Effector CD4-positive, alpha-beta T cell (primary cell): ENCODE measurements at regions not wholly inside any gene's neighbourhood (a gene's known extent, or its start where the extent isn't known, plus 50 kb on each side); places are given as distances from the start of the nearest gene placed in this dataset.
"Not testable (repeated sequence)": the region's sequence is repeated elsewhere in the genome, so short reads cannot be mapped to it uniquely, and the experiment has no call there.

ENCODE experiments used
- DNase-seq: peaks from one replicate; pipeline ENCODE4 v3.0.0-alpha.2; 2020

DNA sequence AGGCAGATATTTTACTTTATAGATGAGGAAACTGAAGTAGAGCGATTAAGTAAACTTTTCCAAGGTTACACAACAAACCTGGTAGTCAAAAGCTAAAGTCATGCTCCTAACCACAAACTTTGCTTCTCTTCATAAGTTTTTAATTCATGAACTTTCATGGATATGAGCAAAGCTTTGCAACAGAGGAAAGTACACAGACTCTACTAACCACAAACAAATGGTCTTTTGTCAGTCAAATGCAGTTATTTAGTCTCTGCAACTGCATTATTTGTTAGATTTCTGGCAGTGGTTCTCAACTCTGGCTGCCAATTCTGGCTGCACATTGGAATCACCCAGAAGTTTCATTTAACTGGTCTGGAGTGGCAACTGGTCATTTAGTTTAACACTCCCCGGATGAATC lies 140.6 kb upstream of the TMEM168 start:
- no peak for DNase-seq

- no peak for DNase-seq
These were observed 139.2 kb upstream of the TMEM168 start for GRCh38 chr7:112929421-112929820.

DNA sequence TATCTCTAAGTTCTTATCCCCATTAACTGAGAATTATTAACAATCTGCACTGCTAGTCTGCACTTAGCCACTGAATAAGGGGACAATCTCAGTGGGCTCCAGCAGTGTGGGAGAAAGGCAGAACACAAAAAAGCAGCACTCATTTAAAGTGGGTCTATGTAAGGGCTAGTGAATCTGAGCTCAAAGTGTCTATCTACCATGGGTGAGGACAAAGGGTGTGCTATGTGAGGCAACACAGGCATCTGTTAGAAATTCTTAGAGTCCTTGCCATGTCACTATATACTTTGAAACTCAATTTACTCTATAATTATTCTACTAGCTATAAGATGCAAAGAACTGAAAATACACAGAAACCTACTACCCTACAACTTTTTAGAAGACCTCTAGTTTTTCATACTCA lies 135.8 kb upstream of the TMEM168 start:
- DNase-seq: no peak

GRCh38 chr7:112922546-112922945 lies 132.4 kb upstream of the TMEM168 start:
- DNase-seq: not testable (repeated sequence)

GRCh38 chr7:112916431-112916830 lies 126.2 kb upstream of the TMEM168 start:
- not testable (repeated sequence) for DNase-seq

DNA sequence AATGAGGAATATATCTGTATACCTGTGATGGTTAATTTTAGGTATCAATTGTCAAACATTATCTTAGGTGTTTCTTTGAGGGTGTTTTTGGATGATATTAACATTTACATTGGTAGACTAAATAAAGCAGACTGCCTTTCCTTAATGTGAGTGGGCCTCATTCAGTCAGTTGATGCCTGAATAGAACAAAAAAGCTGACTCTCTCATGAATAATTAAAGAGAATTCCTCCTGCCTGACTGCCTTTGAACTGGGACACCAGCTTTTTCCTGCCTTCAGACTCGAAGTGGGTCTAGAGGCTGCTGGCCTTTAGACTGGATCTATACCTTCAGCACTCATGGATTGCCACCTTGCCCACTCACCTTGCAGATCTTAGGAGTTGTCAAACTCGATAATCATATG lies 117.9 kb upstream of the TMEM168 start:
- no peak for DNase-seq

GRCh38 chr7:112907658-112908057 lies 117.5 kb upstream of the TMEM168 start:
- DNase-seq: no peak

GRCh38 chr7:112905950-112906349 lies 115.8 kb upstream of the TMEM168 start:
- DNase-seq: no peak

GRCh38 chr7:112905413-112905812 lies 115.2 kb upstream of the TMEM168 start:
- no peak for DNase-seq

- DNase-seq: peak; percentile 8
These were observed 108.5 kb upstream of the TMEM168 start for GRCh38 chr7:112898432-112899290.

GRCh38 chr7:112897839-112898431 lies 107.7 kb upstream of the TMEM168 start:
- DNase-seq: no peak

GRCh38 chr7:112896026-112896601 lies 105.9 kb upstream of the TMEM168 start:
- no peak for DNase-seq

DNA sequence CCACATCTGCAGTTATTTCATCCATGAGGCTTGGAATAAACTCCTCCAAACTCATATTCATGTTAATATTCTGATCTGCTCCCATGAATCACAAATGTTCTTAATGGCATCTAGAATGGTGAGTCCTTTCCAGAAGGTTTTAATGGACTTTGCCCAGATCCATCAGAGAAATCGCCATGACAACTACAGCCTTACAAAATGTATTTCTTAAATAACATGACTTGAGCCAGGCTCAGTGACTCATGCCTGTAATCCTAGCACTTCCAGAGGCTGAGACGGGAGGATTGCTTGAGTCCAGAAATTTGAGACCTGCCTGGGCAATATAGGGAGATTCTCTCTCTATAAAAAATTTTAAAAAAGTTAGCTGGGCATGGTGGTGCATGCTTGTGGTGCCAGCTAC lies 102.1 kb upstream of the TMEM168 start:
- no peak for DNase-seq

GRCh38 chr7:112891698-112892097 lies 101.5 kb upstream of the TMEM168 start:
- no peak for DNase-seq

DNA sequence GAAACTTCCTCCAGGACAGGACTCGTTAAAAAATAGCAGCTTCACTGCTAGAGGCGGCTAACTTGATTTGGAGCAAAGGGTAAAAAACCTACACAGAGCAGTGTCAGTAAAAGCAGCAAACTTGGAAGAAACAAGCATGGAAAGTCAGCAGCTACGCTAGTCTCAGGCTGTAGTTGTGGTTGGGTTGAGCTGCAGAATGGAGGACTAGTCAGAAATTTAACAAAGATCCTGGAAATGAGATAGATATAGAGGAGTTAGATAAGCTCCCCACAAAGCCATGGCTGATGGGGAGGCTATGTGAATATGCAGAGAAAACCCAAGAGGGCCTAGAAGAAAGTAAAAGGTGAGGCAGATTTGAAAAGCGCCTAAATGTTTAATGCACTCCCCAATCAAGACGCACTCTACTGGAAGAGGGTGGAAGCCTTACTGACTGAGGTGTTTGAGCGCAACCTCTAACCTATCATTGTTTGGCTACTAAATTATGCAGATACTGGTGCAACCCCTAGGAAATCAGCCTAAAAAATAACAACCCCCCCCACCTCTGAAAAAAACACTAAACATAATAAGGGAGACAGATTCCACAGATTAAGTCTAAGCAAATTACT lies 99.7 kb upstream of the TMEM168 start:
- no peak for DNase-seq

DNA sequence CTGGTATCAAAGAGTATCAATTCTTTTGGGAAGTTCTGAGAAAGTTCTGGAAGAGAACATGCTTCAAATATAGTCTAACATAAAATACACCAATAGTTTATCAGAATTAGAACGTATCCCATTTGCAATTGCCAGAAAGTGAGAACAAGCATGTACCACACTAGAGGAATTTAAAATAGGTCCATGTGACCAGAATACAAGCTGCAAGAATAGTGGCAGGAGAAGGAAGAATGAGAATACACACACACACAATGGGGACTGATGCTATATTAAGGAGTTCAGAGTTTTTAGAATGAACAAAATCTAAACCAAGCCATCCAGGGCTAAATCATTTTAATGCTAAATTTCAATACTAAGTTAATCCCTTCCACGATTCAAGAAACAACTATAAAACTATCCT lies 99.1 kb upstream of the TMEM168 start:
- DNase-seq: no peak

- DNase-seq: no peak
These were observed 98.6 kb upstream of the TMEM168 start for GRCh38 chr7:112888781-112889180.

DNA sequence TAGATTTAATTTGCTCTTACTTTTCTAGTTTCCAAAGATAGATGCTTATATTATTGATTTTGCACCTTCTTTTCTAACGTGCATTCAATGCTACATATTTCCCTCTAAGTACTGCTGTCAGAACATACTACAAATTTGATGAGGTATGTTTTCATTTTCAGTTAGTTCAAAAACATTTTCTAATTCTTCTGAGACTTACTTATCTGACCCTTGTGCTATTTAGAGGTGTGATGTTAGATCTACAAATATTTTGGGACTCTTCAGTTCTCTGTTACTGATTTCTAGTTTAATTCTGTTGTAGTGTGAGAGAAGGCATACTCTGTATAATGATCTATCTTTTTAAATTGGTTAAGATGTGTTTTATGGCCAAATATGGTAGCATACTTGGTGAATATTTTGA lies 97.8 kb upstream of the TMEM168 start:
- no peak for DNase-seq

GRCh38 chr7:112887337-112887736 lies 97.1 kb upstream of the TMEM168 start:
- DNase-seq: no peak

GRCh38 chr7:112886208-112886607 lies 96.0 kb upstream of the TMEM168 start:
- no peak for DNase-seq

DNA sequence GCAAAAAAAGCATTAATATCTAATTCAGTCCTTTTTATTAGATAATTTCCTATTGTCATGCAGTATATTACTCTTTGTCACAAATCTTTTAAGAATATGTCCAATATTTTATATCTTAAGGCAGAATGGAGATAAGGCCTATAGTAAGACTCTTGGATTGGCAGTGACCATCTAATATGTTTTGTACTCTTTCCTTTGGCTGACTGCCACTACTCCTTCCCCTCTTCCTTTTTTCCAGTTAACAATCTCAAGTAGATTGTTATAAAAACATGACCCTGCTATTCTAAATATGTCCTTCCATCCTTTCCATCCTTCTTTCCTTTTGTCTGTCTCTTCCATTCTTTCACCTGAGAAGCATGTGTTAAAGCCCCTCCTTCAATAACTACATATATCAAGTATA lies 92.8 kb upstream of the TMEM168 start:
- DNase-seq: no peak

DNA sequence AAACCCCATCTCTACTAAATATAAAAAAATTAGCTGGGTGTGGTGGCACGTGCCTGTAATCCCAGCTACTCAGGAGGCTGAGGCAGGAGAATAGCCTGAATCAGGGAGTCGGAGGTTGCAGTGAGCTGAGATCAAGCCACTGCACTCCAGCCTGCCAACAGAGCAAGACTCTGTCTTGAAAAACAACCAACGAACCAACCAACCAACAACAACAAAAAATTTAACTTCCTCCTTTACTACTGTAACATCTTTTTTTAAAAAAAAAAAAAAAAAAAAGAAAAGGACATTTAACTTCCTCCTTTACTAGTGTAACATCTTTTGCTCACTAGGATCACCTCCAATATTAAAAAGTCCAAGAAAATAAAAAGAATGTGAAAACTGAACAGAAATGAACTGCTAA lies 92.3 kb upstream of the TMEM168 start:
- DNase-seq: no peak

DNA sequence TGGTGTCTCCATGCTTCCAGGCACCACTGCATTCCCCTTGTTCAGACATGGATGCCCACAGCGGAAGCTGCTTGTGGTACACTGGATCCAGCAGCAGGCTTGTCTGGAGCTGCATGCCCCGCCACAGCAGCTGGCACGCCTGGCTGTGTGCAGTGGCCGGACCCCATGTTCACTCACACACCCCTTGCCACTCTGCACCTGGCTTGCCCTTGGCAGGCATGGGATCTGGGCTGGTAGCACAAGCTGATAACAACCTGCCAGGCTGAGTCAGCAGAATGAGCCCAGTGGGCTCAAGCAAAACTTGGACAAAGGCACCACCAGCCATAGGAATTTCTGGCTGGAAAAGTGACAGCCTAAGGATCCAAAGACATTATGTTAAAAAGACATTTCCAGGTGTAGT lies 91.8 kb upstream of the TMEM168 start:
- no peak for DNase-seq
